ENCODE measurements at regions not wholly inside any gene's neighbourhood (a gene's known extent, or its start where the extent isn't known, plus 50 kb on each side); places are given as distances from the start of the nearest gene placed in this dataset.

- TF ChIP-seq SIN3A (IDR thresholded peaks at IDR 0.05; ENCODE audit: borderline replicate concordance, insufficient read depth, low read length) (no peak), TAF1 (IDR thresholded peaks at IDR 0.05; ENCODE audit: borderline replicate concordance, insufficient read depth, low read length) (no peak), FOXP2 (optimal IDR thresholded peaks at IDR 0.05; ENCODE audit: borderline replicate concordance, extremely low read depth, extremely low read length, insufficient read depth) (no peak), REST (IDR thresholded peaks at IDR 0.05; ENCODE audit: insufficient read depth in 1 of 2, low read depth in 2 of 2, low read length in 2 of 2) (no peak), POLR2AphosphoS5 (IDR thresholded peaks at IDR 0.05; ENCODE audit: low read depth, low read length) (no peak)
These were observed 273.5 kb upstream of the HS3ST1 start for GRCh38 chr4:11701966-11702725.

GRCh38 chr4:11700751-11701226 is 272.1 kb upstream of the HS3ST1 start:
- TF ChIP-seq SIN3A (IDR thresholded peaks at IDR 0.05; ENCODE audit: borderline replicate concordance, insufficient read depth, low read length) (no peak), REST (IDR thresholded peaks at IDR 0.05; ENCODE audit: insufficient read depth in 1 of 2, low read depth in 2 of 2, low read length in 2 of 2) (no peak), POLR2AphosphoS5 (IDR thresholded peaks at IDR 0.05; ENCODE audit: low read depth, low read length) (no peak), TAF1 (IDR thresholded peaks at IDR 0.05; ENCODE audit: borderline replicate concordance, insufficient read depth, low read length) (no peak)

GRCh38 chr4:11698846-11699590 is 270.3 kb upstream of the HS3ST1 start:
- TF ChIP-seq FOXP2 (optimal IDR thresholded peaks at IDR 0.05; ENCODE audit: borderline replicate concordance, extremely low read depth, extremely low read length, insufficient read depth) (no peak), REST (IDR thresholded peaks at IDR 0.05; ENCODE audit: insufficient read depth in 1 of 2, low read depth in 2 of 2, low read length in 2 of 2) (no peak), POLR2AphosphoS5 (IDR thresholded peaks at IDR 0.05; ENCODE audit: low read depth, low read length) (no peak), SIN3A (IDR thresholded peaks at IDR 0.05; ENCODE audit: borderline replicate concordance, insufficient read depth, low read length) (no peak), TAF1 (IDR thresholded peaks at IDR 0.05; ENCODE audit: borderline replicate concordance, insufficient read depth, low read length) (no peak)

- TF ChIP-seq REST (IDR thresholded peaks at IDR 0.05; ENCODE audit: insufficient read depth in 1 of 2, low read depth in 2 of 2, low read length in 2 of 2) (no peak), FOXP2 (optimal IDR thresholded peaks at IDR 0.05; ENCODE audit: borderline replicate concordance, extremely low read depth, extremely low read length, insufficient read depth) (no peak), TAF1 (IDR thresholded peaks at IDR 0.05; ENCODE audit: borderline replicate concordance, insufficient read depth, low read length) (no peak), POLR2AphosphoS5 (IDR thresholded peaks at IDR 0.05; ENCODE audit: low read depth, low read length) (no peak), SIN3A (IDR thresholded peaks at IDR 0.05; ENCODE audit: borderline replicate concordance, insufficient read depth, low read length) (no peak)
These were observed 269.3 kb upstream of the HS3ST1 start for GRCh38 chr4:11698033-11698432.
